Fibroblast of gingiva (primary cell): ENCODE measurements at regions not wholly inside any gene's neighbourhood (a gene's known extent, or its start where the extent isn't known, plus 50 kb on each side); places are given as distances from the start of the nearest gene placed in this dataset.

Experiments used
- DNase-seq: peaks from one replicate; pipeline ENCODE4 v3.0.0-alpha.2; 2011; ENCODE audit warnings: low read depth

- DNase-seq = peak; percentile 3
These were observed 130.3 kb downstream of the DTWD1 start for GRCh38 chr15:49751191-49751590.

- no peak for DNase-seq
These were observed 130.9 kb downstream of the DTWD1 start for GRCh38 chr15:49751751-49752150.

- no peak for DNase-seq
These were observed 131.7 kb downstream of the DTWD1 start for GRCh38 chr15:49752517-49752916.

GRCh38 chr15:49758456-49758855 is 137.6 kb downstream of the DTWD1 start:
- no peak for DNase-seq

GRCh38 chr15:49758856-49759255 is 138.0 kb downstream of the DTWD1 start:
- no peak for DNase-seq

- DNase-seq = no peak
These were observed 139.9 kb downstream of the DTWD1 start for GRCh38 chr15:49760749-49761148.

- peak; percentile 54 for DNase-seq
These were observed 148.4 kb downstream of the DTWD1 start for GRCh38 chr15:49769225-49769624.

- no peak for DNase-seq
These were observed 168.6 kb downstream of the DTWD1 start for GRCh38 chr15:49789436-49789835.

GRCh38 chr15:49793943-49794342 is 173.1 kb downstream of the DTWD1 start:
- no peak for DNase-seq

GRCh38 chr15:49801796-49802195 is 180.9 kb downstream of the DTWD1 start:
- DNase-seq = no peak
